ENCODE measurements at regions not wholly inside any gene's neighbourhood (a gene's known extent, or its start where the extent isn't known, plus 50 kb on each side); places are given as distances from the start of the nearest gene placed in this dataset.

- H3K36me3 ChIP-seq (replicated peaks; ENCODE audit: low read depth, low read length): no peaks in the 10 kb centered on the region
- no peaks in the 10 kb centered on the region for H3K79me2 ChIP-seq (ENCODE audit: low read length)
- H3K4me2 ChIP-seq (ENCODE audit: low read length): no peak overlapping the region
- H3K27ac ChIP-seq (ENCODE audit: low read length): no peak overlapping the region
- H3K27me3 ChIP-seq (ENCODE audit: low read depth, low read length): 0 out of 2 replicates have a peak, but pooled peaks cover 2% of the 10 kb centered on the region
- no peaks in the 10 kb centered on the region for H3K9me3 ChIP-seq (ENCODE audit: insufficient read depth, low read length)
- no peak overlapping the region for H2AFZ ChIP-seq (ENCODE audit: low read depth, low read length)
- no peaks in the 10 kb centered on the region for H4K20me1 ChIP-seq (ENCODE audit: insufficient read depth, low read length)
- no peak overlapping the region for H3K4me3 ChIP-seq (ENCODE audit: low read length)
- no peaks in the 10 kb centered on the region for H3K4me1 ChIP-seq (ENCODE audit: low read length)
- TF ChIP-seq EZH2phosphoT487 (IDR thresholded peaks at IDR 0.05; ENCODE audit: low read depth) (no peak), CTCF (IDR thresholded peaks at IDR 0.05; ENCODE audit: low read depth, low read length) (no peak)
- H3K9ac ChIP-seq (ENCODE audit: low read length): no peak overlapping the region
Measured at GRCh38 chr16:9034056-9034455, 57.4 kb upstream of the HAPSTR1 start.

GRCh38 chr16:9035996-9036395 is 55.4 kb upstream of the HAPSTR1 start:
- Histone ChIP-seq H3K9ac (ENCODE audit: low read length) (no peak overlapping the region), H3K79me2 (ENCODE audit: low read length) (no peaks in the 10 kb centered on the region), H3K4me1 (ENCODE audit: low read length) (no peaks in the 10 kb centered on the region), H3K9me3 (ENCODE audit: insufficient read depth, low read length) (no peaks in the 10 kb centered on the region), H3K27ac (ENCODE audit: low read length) (no peak overlapping the region), H3K27me3 (ENCODE audit: low read depth, low read length) (0 out of 2 replicates have a peak, but pooled peaks cover under 1% of the 10 kb centered on the region), H3K36me3 (replicated peaks; ENCODE audit: low read depth, low read length) (no peaks in the 10 kb centered on the region), H4K20me1 (ENCODE audit: insufficient read depth, low read length) (no peaks in the 10 kb centered on the region), H3K4me3 (ENCODE audit: low read length) (no peak overlapping the region), H2AFZ (ENCODE audit: low read depth, low read length) (no peak overlapping the region), H3K4me2 (ENCODE audit: low read length) (no peak overlapping the region)
- no peak for TF ChIP-seq EZH2phosphoT487 (IDR thresholded peaks at IDR 0.05; ENCODE audit: low read depth)
- TF ChIP-seq CTCF (IDR thresholded peaks at IDR 0.05; ENCODE audit: low read depth, low read length): no peak

- Histone ChIP-seq H3K36me3 (replicated peaks; ENCODE audit: low read depth, low read length) (no peaks in the 10 kb centered on the region), H3K4me1 (ENCODE audit: low read length) (no peaks in the 10 kb centered on the region), H2AFZ (ENCODE audit: low read depth, low read length) (no peak overlapping the region), H3K27me3 (ENCODE audit: low read depth, low read length) (no peaks in the 10 kb centered on the region), H3K79me2 (ENCODE audit: low read length) (no peaks in the 10 kb centered on the region), H4K20me1 (ENCODE audit: insufficient read depth, low read length) (no peaks in the 10 kb centered on the region), H3K4me3 (ENCODE audit: low read length) (no peak overlapping the region), H3K9ac (ENCODE audit: low read length) (no peak overlapping the region), H3K9me3 (ENCODE audit: insufficient read depth, low read length) (no peaks in the 10 kb centered on the region), H3K4me2 (ENCODE audit: low read length) (no peak overlapping the region), H3K27ac (ENCODE audit: low read length) (no peak overlapping the region)
- TF ChIP-seq EZH2phosphoT487 (IDR thresholded peaks at IDR 0.05; ENCODE audit: low read depth) (no peak), CTCF (IDR thresholded peaks at IDR 0.05; ENCODE audit: low read depth, low read length) (no peak)
Measured at GRCh38 chr16:9039210-9039609, 52.2 kb upstream of the HAPSTR1 start.

- Histone ChIP-seq H3K4me2 (ENCODE audit: low read length) (no peak overlapping the region), H3K79me2 (ENCODE audit: low read length) (no peaks in the 10 kb centered on the region), H4K20me1 (ENCODE audit: insufficient read depth, low read length) (no peaks in the 10 kb centered on the region), H3K4me1 (ENCODE audit: low read length) (no peaks in the 10 kb centered on the region), H2AFZ (ENCODE audit: low read depth, low read length) (no peak overlapping the region), H3K27me3 (ENCODE audit: low read depth, low read length) (no peaks in the 10 kb centered on the region), H3K4me3 (ENCODE audit: low read length) (no peak overlapping the region), H3K36me3 (replicated peaks; ENCODE audit: low read depth, low read length) (no peaks in the 10 kb centered on the region), H3K9me3 (ENCODE audit: insufficient read depth, low read length) (no peaks in the 10 kb centered on the region), H3K27ac (ENCODE audit: low read length) (no peak overlapping the region), H3K9ac (ENCODE audit: low read length) (no peak overlapping the region)
- TF ChIP-seq CTCF (IDR thresholded peaks at IDR 0.05; ENCODE audit: low read depth, low read length) (no peak), EZH2phosphoT487 (IDR thresholded peaks at IDR 0.05; ENCODE audit: low read depth) (no peak)
Measured at GRCh38 chr16:9040800-9041412, 50.5 kb upstream of the HAPSTR1 start.
